ENCODE measurements at regions not wholly inside any gene's neighbourhood (a gene's known extent, or its start where the extent isn't known, plus 50 kb on each side); places are given as distances from the start of the nearest gene placed in this dataset.
"Not testable (repeated sequence)": the region's sequence is repeated elsewhere in the genome, so short reads cannot be mapped to it uniquely, and the experiment has no call there.

DNA sequence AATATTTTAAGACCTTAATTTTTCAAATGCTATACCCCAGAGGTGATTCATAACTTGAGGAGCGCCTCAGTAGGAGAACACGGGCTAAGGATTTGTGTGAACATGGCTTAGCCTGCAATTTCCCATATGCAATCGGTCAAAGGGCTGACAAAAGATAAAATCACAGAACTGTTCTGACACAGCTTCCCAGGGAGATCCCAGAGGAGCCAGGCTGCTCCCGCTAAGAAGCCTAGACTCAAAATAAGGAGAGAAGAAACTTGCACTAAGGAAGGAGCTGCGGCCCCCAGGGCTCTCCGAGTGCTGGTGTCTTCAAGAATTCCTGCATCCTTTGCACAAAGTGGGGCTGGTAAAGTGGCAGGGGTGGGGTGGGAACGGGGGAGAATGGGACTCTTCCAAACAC lies 106.3 kb upstream of the DLG1 start:
- DNase-seq = no peak

DNA sequence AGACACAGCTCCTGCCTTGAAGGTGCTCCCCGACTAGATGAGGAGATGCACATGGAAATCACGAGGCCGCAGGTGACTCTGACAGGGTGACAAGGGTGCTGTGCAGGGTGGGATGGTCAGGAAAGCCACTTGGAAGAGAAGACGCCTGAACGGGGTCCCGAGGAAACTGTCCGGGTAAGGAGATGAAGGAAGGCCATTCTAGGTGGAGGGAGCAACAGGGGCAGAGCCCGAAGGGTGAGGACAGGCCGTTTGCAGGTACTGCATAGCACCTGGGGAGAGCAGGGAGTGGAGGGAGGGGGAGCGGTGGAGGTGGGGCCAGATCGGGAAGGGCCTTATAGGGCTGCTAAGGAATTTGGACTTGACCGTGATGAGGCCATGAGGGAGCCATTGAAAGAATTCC lies 105.6 kb upstream of the DLG1 start:
- no peak for DNase-seq

DNA sequence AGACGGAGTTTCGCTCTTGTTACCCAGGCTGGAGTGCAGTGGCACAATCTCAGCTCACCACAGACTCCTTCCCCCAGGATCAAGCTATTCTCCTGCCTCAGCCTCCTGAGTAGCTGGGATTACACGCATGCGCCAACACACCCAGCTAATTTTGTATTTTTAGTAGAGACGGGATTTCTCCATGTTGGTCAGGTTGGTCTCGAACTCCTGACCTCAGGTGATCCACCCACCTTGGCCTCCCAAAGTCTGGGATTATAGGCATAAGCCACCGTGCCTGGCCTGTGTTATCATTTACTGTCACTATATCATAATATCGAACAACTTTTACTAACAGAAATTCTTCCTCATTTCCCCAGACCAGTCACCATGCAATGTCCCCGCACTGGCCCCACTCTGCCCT lies 104.0 kb upstream of the DLG1 start:
- DNase-seq = not testable (repeated sequence)

DNA sequence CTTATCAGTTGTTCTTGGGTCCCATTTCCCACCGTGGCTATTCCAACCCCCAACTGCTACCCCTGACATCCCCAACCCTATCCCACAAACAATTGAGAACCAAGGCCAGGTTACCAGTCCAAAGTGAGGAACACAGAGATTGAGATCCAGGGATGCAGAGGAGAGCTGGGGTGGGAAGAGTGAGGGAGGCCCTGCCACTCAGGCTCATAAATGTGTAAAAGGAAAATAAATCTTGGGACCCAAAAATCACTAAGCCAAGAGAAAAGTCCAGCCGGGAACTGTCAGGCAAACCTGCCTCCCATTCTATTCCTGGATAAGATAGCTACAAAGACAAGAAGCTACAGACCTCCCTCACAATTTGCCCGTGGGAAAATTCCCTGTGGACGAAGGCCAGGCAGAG lies 101.1 kb upstream of the DLG1 start:
- no peak for DNase-seq

DNA sequence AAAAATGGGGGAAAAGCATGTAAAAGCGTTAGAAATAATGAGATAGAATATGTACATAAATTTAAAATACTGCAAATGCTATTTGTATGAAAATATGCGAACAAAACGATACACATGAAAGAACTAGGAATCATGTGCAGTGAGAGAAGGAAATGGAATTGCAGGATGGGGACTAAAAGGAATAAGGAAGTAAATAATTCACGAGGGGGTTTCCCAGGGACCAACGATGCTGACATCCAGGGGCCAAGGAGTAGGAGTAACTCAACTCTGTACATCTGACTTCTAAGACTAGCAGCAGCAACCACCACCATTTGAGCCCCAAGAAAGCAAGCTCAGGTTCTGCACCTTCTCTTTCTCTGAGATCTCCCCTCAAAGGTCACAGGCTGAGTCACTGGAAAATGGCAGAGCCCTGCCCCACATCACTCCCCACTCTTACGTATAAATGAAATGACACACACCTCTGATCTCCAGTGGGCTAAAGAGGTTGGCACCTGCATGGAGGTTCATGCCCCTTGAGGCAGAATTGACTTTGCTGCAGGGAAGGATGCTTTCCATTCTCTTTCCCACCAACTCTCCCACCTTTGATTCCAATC lies 100.0 kb upstream of the DLG1 start:
- DNase-seq = peak; percentile 48

DNA sequence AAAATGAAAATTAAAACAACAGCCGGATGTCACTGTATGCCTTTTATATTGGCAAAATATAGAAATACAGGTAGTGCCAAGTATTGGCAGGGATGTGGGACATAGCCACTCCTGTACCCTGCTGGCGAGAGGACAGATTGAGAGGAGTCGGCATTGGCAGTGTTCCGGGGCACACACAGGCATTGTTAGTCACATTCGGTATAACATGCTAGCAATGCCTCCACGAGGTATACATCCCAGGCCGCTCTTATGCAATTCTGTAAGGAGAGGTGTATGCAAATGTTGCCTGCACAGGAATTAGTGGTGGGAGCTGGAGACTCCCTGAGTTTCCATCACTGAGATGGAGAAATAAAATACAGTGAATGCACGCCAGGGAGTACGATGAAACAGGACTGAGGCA lies 99.4 kb upstream of the DLG1 start:
- no peak for DNase-seq

DNA sequence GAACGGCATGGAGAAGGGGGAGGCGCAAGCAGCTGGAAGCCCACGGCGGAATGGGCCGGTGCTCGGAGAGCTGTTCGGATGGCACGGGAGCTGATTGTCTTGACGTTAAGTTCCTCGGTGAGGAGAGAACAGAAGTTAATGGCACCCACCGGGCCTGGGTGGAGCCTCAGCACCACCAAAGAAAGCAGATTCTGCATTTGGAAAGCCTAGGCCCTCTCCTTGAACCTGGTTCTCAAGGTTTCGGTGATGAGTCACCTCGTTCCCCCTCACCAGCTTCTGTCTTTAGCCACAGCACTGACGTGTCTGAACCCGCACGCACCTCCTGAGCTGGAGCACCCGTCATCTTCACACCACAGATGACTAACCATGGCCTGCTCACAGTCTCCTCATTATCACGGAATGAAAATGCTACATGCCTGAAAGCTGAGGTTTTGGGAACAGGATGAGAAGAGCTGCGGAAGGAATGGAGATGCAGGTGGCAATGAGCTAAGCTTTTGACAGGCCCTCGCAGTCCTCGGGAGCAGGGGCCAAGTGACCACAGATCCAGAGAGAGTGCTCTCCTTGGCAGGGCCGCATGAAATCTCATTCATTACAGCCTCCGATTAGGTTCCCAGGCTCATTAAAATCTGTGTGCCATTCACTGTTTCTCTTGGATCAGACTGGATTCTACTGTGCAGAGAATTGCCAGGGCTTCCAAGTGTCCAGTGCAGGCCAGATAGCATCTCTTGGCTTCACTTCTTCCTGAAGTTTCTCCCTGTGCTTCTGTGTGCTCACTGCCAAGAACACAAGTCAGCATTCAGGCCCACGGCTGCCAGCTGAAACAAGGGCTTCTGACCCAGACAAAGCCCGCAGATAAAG lies 96.3 kb upstream of the DLG1 start:
- DNase-seq = peak; percentile 73

DNA sequence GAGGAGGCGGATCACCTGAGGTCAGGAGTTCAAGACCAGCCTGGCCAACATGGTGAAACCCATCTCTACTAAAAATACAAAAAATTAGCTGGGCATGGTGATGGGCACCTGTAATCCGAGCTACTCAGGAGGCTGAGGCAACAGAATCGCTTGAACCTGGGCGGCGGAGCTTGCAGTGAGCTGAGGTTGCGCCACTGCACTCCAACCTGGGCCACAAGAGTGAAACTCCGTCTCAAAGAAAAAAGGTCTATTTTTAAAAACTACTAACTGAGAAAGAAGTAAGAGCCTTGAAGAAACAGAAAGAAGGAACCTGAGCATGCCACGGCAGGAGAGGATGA lies 95.7 kb upstream of the DLG1 start:
- not testable (repeated sequence) for DNase-seq

DNA sequence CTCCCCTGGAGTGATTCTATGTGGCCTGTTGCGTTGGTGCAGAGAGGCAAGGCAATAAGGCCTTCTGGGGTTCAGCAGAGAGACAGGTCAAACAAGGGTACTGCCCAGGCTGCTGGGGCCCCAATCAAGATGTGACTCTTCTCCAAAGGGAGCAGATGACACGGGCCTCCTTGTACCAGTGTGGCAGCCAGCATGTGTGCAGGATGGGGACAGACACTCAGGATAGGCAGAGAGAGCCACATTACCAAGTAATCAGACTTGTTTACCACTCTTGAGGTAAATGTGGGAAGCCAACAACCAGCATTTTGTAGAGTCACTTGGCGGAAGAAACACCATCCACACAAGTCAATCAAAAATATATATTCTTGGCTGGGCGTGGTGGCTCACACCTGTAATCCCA lies 95.3 kb upstream of the DLG1 start:
- no peak for DNase-seq

DNA sequence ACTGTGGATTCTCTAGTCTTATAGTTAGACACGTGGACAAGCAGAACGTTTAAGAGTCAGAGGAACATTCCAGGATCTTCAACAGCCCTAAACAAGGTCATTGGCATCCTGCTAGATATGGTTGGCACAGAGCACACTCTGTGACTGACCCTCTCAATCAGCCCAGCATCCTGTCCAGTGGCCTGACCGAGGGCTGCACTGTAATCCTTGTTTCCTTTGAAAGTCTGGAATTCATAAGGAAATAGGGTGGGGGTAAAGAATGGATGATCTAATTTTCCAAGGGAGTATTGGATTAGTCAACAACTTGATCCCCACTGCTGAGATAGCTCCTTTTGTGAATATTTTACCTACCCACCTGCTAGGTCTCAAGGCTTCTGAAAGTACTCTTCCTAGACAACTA lies 94.5 kb upstream of the DLG1 start:
- no peak for DNase-seq

DNA sequence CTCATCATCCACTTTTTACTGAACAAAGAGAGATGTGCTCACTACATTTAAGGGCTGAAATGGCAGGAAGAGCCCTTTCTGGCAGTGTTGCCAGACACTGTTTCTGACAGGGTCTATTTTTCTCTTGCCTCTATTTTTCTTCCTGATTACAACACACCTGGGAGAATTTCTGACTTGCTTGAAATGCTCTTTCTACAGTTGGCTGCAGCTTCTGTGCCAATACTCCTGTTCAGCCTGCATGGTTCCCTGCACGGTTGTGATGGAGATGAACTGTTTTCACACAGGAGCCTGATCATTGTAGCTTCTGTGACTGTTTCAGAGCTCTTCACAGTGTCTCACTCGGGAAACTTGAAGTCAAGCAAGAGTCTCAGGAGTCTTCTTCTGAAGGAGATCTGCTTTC lies 83.0 kb upstream of the DLG1 start:
- no peak for DNase-seq

DNA sequence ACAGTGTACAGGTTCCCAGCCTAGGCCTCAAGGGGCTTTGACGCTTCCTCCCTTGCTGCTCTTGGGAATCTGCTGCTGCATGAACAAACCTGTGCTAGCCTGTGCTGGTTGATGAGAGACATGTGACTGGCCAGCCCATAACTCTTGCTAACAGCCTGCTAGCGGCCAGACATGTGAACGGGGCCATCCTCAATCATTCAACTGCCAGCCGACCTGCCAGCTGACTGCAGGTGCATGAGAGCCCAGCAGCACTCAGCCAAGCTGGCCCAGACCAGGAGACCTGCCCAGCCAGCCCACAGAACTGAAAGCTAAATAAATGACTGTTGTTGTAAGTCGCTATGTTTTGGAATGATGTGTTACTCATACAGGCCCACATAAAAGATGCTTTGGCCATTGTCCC lies 82.4 kb upstream of the DLG1 start:
- no peak for DNase-seq

DNA sequence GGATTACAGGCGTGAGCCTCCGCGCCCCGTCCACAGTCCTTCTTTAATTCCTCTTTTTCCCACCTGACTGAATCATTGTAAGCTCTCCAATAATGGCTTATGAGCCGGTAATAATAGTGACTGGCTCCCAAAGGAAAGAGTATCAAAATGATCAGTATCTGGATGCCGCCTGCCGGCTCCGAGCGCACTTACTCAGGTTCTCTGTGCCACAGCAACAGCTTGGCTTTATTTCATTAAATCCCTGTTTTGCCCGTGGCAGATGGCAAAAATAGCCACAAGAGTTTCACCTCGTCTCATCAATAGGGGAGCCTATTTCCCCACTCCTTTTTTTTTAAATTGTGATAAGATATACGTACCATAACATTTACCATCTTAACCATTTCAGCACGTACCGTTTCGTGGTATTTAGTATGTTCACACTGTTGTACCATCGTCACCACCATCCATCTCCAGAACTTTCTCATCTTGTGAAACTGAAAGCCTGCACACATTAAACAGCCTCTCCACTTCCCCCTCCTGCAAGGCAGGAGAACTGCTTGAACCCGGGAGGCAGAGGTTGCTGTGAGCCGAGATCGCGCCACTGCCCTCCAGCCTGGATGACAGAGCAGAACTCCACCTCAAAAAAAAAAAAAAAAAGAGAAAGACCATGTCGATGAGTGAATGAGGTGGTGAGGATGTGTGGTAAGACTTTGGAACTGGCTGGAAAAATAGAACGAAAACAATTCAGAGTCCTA lies 80.7 kb upstream of the DLG1 start:
- DNase-seq = no peak

DNA sequence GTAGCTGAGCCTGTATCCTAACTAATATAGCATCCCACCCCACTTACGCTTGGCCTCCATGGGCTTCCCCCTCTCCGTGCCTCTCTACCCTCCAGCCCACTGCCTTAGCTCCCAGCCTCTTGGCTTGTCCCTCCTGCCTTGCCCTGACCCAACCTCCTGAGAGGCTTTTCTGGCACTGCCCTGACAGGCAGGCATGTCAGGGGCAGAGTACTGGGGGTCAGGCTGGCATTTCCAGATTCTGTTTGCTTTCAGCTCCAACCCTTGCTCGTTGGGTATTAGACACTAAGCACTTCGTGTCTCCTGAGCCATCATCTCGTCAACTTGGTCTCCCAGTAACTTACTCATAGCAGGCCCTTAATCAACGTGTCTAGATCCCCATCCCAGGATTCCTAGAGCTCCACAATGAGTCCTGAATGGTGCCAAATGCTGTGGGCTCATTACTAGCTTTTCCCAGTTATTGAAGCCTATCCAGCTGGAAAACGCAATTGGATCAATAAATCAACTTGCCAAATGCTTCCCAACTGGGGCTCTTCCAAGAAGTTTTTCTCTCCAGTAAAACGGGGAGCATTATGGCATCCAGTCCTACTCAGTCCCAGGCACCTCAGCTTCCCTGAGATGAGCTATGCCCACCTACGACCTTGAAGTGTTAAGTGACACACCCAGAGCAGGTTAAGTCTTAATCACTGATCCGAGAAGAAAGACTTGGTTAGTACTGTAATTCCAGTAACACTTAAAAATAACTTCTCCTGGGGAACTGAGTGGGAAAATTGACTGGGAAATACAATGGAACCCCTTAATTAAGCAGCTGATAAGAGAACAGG lies 78.5 kb upstream of the DLG1 start:
- no peak for DNase-seq

DNA sequence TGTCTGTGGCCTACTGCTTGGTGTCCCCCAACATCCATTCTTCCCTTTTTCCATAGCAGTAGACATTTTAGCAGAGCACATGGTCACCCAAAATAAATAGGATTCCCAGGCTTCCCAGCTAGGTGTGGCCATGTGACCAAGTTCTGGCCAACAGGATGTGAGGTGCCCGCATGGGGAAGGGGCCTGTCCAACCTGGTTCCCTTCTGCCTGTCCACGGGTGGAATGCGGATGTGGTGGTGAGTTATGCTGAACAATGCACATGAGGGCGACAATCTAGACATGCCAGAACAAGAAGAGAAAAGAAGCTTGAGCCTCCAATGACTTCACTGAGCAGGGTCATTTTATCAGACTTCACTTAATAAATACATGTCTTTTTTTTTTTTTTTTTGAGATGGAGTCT lies 77.6 kb upstream of the DLG1 start:
- no peak for DNase-seq

DNA sequence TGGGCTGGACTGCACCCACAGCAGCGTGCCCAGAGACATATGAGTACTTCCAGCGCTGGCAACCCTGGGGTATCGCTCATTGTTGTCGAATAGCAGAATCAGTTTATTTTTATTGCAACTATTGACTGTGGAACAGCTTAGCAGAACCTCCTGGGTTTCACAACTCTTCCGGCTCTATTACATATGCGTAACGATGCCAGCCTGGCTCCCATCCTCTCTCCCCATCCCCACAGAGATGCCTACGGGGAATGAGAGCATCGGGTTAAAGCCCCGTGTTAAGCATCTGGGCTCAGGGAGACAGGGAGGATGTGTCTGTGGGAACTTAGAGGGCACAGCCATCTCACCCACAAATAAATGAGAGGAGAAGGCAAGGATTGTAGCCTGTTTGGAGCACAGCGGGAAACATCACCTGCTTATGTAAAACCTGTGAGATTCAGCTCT lies 76.6 kb upstream of the DLG1 start:
- DNase-seq = no peak

DNA sequence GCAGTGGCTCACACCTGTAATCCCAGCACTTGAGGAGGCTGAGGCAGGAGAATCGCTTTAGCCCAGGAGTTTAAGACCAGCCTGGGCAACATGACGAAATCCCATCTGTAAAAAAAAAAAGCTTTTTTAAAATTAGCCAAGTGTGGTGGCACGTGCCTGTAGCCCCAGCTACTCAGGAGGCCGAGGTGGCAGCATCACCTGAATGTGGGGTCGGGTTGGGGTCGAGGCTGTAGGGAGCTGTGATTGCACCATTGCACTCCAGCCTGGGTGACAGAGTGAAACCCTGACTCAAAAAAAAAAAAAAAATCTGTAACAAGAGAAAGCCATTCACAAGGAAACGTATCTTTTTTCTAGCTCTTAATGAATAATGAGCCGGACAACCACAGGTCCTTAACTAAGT lies 74.7 kb upstream of the DLG1 start:
- DNase-seq = no peak

DNA sequence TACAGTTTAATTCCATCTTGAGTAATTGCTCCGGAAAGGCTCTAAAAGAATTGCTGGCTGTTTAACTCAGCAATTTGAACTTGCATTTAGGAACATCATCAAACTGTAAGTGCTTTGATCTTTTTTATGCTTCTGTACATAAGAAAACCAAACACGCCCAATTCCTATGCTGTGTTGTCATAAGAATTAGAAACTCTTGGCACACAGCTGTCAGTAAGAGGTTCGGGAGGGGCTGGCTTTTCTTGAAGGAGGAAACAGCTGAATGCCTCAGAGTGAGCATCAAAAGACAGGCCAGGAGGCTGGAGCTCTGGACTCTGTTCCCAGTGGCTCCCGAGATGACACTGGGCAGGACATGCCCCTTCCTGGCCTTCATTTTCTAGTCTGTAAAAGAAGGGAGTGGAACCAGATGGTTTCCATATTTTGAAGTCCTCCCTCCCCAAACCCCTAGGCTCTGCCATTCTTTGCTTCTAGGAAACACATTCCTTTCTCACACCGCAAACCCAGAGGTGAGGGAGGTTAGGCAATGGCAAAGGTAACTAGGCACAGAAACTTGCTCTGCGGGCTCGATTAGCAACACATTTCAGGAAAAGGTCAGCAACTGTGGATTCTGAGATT lies 73.7 kb upstream of the DLG1 start:
- no peak for DNase-seq

DNA sequence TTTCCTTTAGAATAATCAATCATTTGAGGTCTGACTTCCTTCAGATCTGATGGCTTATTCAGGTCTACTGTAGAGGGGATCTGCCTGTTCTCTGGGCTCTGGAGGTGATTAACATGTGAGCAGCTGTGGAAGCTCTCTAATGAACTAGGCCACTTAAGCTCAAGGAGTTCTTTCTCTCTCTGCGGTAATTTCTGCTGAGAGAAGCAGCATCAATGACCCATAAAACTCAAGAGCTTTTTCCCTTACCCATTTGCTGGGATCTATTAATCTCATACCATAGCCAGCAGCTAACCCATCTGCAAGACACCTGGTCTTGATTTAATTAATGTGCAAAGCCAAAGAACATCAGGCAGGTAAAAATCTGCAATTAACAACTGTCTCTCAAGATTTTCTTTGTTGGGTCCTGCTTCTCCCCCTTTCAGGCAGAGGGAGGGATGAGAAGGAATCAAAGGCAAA lies 73.2 kb upstream of the DLG1 start:
- DNase-seq = no peak

DNA sequence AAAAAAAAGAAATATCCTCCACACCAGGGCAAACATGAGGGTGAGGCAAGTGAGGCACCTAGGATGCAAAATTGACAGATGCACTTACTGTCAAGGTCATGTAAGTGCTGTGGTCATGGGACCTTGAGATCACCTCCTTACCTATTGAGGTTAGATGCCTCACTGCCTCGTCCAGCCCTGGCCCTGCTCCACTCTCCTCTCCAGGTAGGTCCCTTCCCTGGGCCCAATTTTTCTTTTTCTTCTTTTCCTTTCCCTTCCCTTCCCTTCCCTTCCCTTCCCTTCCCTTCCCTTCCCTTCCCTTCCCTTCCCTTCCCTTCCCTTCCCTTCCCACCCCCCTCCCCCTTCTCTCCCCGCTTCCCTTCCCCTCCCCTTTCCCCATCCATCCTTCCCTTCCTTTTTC lies 71.1 kb upstream of the DLG1 start:
- no peak for DNase-seq

DNA sequence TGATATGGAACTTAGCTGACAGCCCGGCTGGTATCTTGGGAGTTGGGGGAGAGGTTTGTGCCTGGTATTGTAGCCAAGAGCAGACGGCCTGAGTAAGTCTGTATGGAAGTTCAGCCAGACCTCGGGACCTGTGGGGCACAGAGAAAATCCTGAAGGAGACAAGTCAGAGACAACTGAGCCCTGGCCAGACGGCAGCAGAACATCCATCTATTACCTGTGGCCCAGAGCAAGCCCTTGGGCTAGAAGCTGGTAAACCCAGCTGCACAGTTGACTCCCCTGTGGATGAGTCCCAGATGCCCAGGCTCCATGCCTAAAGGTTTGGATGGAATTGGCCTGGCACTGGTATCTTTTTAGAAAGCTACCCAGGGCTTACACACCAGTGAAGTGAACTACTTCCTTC lies 70.4 kb upstream of the DLG1 start:
- DNase-seq = no peak

DNA sequence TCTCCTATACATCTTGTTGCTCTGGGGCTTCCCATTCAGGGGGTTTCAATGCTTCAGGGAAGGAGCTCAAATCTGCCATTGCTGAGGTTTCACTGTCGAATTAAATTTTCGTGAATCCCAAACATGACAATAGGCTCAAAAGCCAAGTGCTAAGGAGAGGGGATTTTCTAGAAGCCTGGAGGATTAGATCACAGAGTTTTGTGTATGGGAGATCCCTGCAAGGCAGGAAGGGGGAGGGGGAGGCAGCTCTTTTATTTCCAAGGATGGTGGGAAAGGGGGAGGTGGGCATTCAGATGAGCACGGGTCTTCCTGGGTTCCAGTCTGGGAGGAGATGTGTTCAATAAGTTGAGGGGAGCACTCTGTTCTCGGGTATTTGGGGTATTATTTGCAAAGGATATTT lies 69.9 kb upstream of the DLG1 start:
- DNase-seq = no peak
